Keratinocyte (primary cell): ENCODE measurements at regions not wholly inside any gene's neighbourhood (a gene's known extent, or its start where the extent isn't known, plus 50 kb on each side); places are given as distances from the start of the nearest gene placed in this dataset.

Experiments used
- DNase-seq: peaks from one replicate; pipeline ENCODE4 v3.0.0-alpha.2; 2011; ENCODE audit warnings: low read depth, missing footprints, low spot score
- FAIRE-seq: peaks from 2 replicates; lab custom pipeline; 2011; peaks lifted over from hg19 to GRCh38; lab: Jason Lieb, UNC
- H2AFZ ChIP-seq: 2 replicates; pipeline ENCODE4 v1.6.0; 2012; ENCODE audit warnings: low read length, control low read depth, inconsistent platforms; ENCODE audit not compliant: control insufficient read depth
- H3K27ac ChIP-seq: 2 replicates; pipeline ENCODE4 v1.5.1; 2011; ENCODE audit warnings: low read length; ENCODE audit not compliant: control insufficient read depth, insufficient read depth
- H3K27me3 ChIP-seq: 3 replicates; pipeline ENCODE4 v1.6.0; 2011; ENCODE audit warnings: low read length; ENCODE audit not compliant: control insufficient read depth, insufficient read depth; ENCODE audit errors: extremely low read depth
- H3K36me3 ChIP-seq, 2 experiments: 2 replicates in 1 of 2; 3 replicates in 1 of 2; pipeline ENCODE4 v1.5.1; 2011; ENCODE audit warnings: low read length in 2 of 2, mild to moderate bottlenecking in 1 of 2; ENCODE audit not compliant: control insufficient read depth in 2 of 2, insufficient read depth in 2 of 2; ENCODE audit errors: extremely low read depth in 1 of 2
- H3K4me1 ChIP-seq: 3 replicates; pipeline ENCODE4 v1.5.1; 2011; ENCODE audit warnings: low read length; ENCODE audit not compliant: control insufficient read depth, insufficient read depth; ENCODE audit errors: extremely low read depth
- H3K4me2 ChIP-seq: 3 replicates; pipeline ENCODE4 v1.6.0; 2011; ENCODE audit warnings: low read depth, low read length; ENCODE audit not compliant: control insufficient read depth, insufficient read depth; ENCODE audit errors: extremely low read depth
- H3K4me3 ChIP-seq, 3 experiments: fragments of 200-600 bp in 1 of 3; sonication (generic) in 1 of 3; 2 replicates in 2 of 3; 3 replicates in 1 of 3; pipeline ENCODE4 v1.5.1; 2011 to 2016; ENCODE audit warnings: low read length in 3 of 3, mild to moderate bottlenecking in 3 of 3, control low read depth in 2 of 3, inconsistent platforms in 1 of 3, low read depth in 1 of 3, mixed read lengths in 1 of 3, mixed run types in 1 of 3, moderate library complexity in 1 of 3; ENCODE audit not compliant: control insufficient read depth in 2 of 3, insufficient read depth in 2 of 3; ENCODE audit errors: extremely low read depth in 1 of 3
- H3K79me2 ChIP-seq: 2 replicates; pipeline ENCODE4 v1.6.0; 2012; ENCODE audit warnings: low read length; ENCODE audit not compliant: control insufficient read depth, insufficient read depth
- H3K9ac ChIP-seq: 3 replicates; pipeline ENCODE4 v1.6.0; 2011; ENCODE audit warnings: low read length; ENCODE audit not compliant: control insufficient read depth, insufficient read depth; ENCODE audit errors: extremely low read depth
- H3K9me1 ChIP-seq: 3 replicates; pipeline ENCODE4 v1.6.0; 2011; ENCODE audit warnings: low read length; ENCODE audit not compliant: control insufficient read depth, insufficient read depth; ENCODE audit errors: extremely low read depth
- H3K9me3 ChIP-seq: 2 replicates; pipeline ENCODE4 v1.5.1; 2012; ENCODE audit warnings: low read depth, low read length; ENCODE audit not compliant: control insufficient read depth
- H4K20me1 ChIP-seq: 3 replicates; pipeline ENCODE4 v1.6.0; 2011; ENCODE audit warnings: low read length; ENCODE audit not compliant: control insufficient read depth, insufficient read depth; ENCODE audit errors: extremely low read depth
- CTCF ChIP-seq, 3 experiments: IDR thresholded peaks in 1 of 3; conservative IDR thresholded peaks in 1 of 3; optimal IDR thresholded peaks in 1 of 3; 2 replicates in 2 of 3; 3 replicates in 1 of 3; pipeline versions ENCODE3 to v1.5.1; 2011; ENCODE audit warnings: low read length in 3 of 3, mild to moderate bottlenecking in 3 of 3, moderate library complexity in 2 of 3, control low read depth in 1 of 3, inconsistent platforms in 1 of 3; ENCODE audit not compliant: insufficient read depth in 2 of 3; ENCODE audit errors: extremely low read depth in 1 of 3
- EZH2 ChIP-seq: IDR thresholded peaks from one replicate; pipeline ENCODE4 v1.6.1; 2012; ENCODE audit warnings: inconsistent platforms, mild to moderate bottlenecking, low read length, moderate library complexity
- dilution Hi-C: fragments of 300-500 bp; cut with MboI; formaldehyde crosslinking; loops from one replicate; pipeline ENCODE4 v1.7.0; 2020; ENCODE audit warnings: low sequenced_read_pairs; ENCODE audit not compliant: extremely low pct_ligation_motif_present

- Histone ChIP-seq H3K27me3 (no peaks in the 10 kb centered on the region), H3K9me3 (no peaks in the 10 kb centered on the region), H3K9me1 (no peaks in the 10 kb centered on the region), H4K20me1 (no peaks in the 10 kb centered on the region), H2AFZ (no peak overlapping the region), H3K27ac (no peak overlapping the region), H3K36me3 (no peaks in the 10 kb centered on the region), H3K4me2 (no peak overlapping the region), H3K79me2 (no peaks in the 10 kb centered on the region), H3K9ac (no peak overlapping the region), H3K4me3 (no peak overlapping the region), H3K4me1 (peaks cover 11% of the 10 kb centered on the region)
- dilution Hi-C loops: no loop called here
- DNase-seq (no peak), FAIRE-seq (no peak)
- TF ChIP-seq EZH2: no peak
Measured at GRCh38 chr20:24118441-24119175, 130.0 kb upstream of the GGTLC1 start.

GRCh38 chr20:24118034-24118433 is 129.5 kb upstream of the GGTLC1 start:
- Histone ChIP-seq H3K9ac (no peak overlapping the region), H2AFZ (no peak overlapping the region), H3K4me3 (no peak overlapping the region), H3K4me2 (no peak overlapping the region), H3K4me1 (peaks cover 11% of the 10 kb centered on the region), H3K79me2 (no peaks in the 10 kb centered on the region), H3K9me1 (no peaks in the 10 kb centered on the region), H3K27me3 (no peaks in the 10 kb centered on the region), H3K36me3 (no peaks in the 10 kb centered on the region), H3K9me3 (no peaks in the 10 kb centered on the region), H3K27ac (no peak overlapping the region), H4K20me1 (no peaks in the 10 kb centered on the region)
- FAIRE-seq (no peak), DNase-seq (no peak)
- dilution Hi-C loops: no loop called here
- TF ChIP-seq EZH2: no peak
- no peak for TF ChIP-seq CTCF (optimal IDR thresholded peaks at IDR 0.05 in 1 of 3, IDR thresholded peaks at IDR 0.05 in 1 of 3, conservative IDR thresholded peaks at IDR 0.05 in 1 of 3; ENCODE audit: extremely low read depth in 1 of 3, insufficient read depth in 2 of 3, low read length in 3 of 3)

GRCh38 chr20:24117383-24117782 is 128.8 kb upstream of the GGTLC1 start:
- Histone ChIP-seq H3K36me3 (no peaks in the 10 kb centered on the region), H3K27me3 (no peaks in the 10 kb centered on the region), H3K79me2 (no peaks in the 10 kb centered on the region), H3K4me1 (peaks cover 11% of the 10 kb centered on the region), H3K4me2 (no peak overlapping the region), H2AFZ (no peak overlapping the region), H3K9me3 (no peaks in the 10 kb centered on the region), H3K9me1 (no peaks in the 10 kb centered on the region), H3K4me3 (no peak overlapping the region), H3K9ac (no peak overlapping the region), H4K20me1 (no peaks in the 10 kb centered on the region), H3K27ac (no peak overlapping the region)
- FAIRE-seq (no peak), DNase-seq (no peak)
- no peak for TF ChIP-seq CTCF (optimal IDR thresholded peaks at IDR 0.05 in 1 of 3, IDR thresholded peaks at IDR 0.05 in 1 of 3, conservative IDR thresholded peaks at IDR 0.05 in 1 of 3; ENCODE audit: extremely low read depth in 1 of 3, insufficient read depth in 2 of 3, low read length in 3 of 3)
- TF ChIP-seq EZH2: no peak
- dilution Hi-C loops: no loop called here
